Mucosa of rectum (tissue), 2 donors: ENCODE measurements at regions not wholly inside any gene's neighbourhood (a gene's known extent, or its start where the extent isn't known, plus 50 kb on each side); places are given as distances from the start of the nearest gene placed in this dataset.

Experiments
- H3K27ac ChIP-seq, 2 donors: one replicate each; pipeline ENCODE4 v1.7.0; 2013; ENCODE audit warnings: inconsistent platforms in 2 of 2, low read depth in 2 of 2, low read length in 2 of 2
- H3K27me3 ChIP-seq, 2 donors: one replicate each; pipeline ENCODE4 v1.7.0; 2013; ENCODE audit warnings: low read length in 2 of 2; ENCODE audit not compliant: control insufficient read depth in 2 of 2, insufficient read depth in 2 of 2
- H3K36me3 ChIP-seq, 2 donors: one replicate each; pipeline ENCODE4 v1.7.0; 2013; ENCODE audit warnings: low read length in 2 of 2; ENCODE audit not compliant: control insufficient read depth in 2 of 2, insufficient read depth in 2 of 2
- H3K4me1 ChIP-seq, 2 donors: one replicate each; pipeline ENCODE4 v1.7.0; 2013; ENCODE audit warnings: low read length in 2 of 2, mild to moderate bottlenecking in 1 of 2; ENCODE audit not compliant: control insufficient read depth in 2 of 2, insufficient read depth in 2 of 2
- H3K4me3 ChIP-seq, 2 donors: one replicate each; pipeline ENCODE4 v1.7.0; 2013; ENCODE audit warnings: low read length in 2 of 2
- H3K9ac ChIP-seq, 2 donors: one replicate each; pipeline ENCODE4 v1.7.0; 2013; ENCODE audit warnings: low read length in 2 of 2, low read depth in 1 of 2, mild to moderate bottlenecking in 1 of 2
- H3K9me3 ChIP-seq, 2 donors: one replicate each; pipeline ENCODE4 v1.7.0; 2013; ENCODE audit warnings: low read length in 2 of 2; ENCODE audit not compliant: control insufficient read depth in 2 of 2
- donor health status: healthy.
- donor health status: Normal muscosa, but diverticular disease.

DNA sequence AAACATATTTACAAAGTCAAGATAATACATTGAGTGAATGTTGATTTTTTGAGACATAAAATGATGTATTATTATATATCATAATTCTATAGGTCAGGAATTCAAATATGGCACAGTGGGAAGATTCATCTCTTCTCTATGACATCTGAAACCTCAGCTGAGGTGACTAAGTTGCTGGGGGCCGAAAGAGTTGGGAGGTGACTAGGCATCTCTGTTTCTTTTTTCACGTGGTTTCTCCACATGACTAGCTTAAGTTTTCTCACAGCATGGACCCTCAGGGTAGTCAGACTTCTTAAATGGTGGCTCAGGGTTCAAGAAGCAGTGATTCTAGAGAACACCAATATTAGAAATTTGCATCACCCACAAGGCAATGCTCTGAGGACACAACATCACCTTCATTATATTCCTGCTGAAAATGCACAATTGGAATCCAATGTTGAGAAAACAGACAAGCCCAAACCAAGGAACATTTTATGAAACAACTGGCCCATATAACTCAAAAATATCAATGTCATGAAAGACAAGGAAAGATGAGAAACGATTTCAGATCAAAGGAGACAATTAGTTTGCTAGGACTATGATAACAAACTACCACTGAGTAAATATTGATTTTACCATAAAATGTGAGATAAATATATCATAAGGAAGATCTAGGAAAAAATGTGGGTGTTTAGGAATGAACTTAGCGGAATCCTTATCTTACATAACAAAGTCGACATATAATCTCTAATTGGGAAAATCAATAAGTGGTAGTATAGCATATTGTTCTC, 273.3 kb upstream of the IRAK1BP1 start:
- Histone ChIP-seq H3K27me3 (no peaks in the 10 kb centered on the region), H3K36me3 (no peaks in the 10 kb centered on the region), H3K4me1 (no peaks in the 10 kb centered on the region), H3K9me3 (no peaks in the 10 kb centered on the region), H3K4me3 (no peak overlapping the region), H3K27ac (no peak overlapping the region), H3K9ac (no peak overlapping the region)

DNA sequence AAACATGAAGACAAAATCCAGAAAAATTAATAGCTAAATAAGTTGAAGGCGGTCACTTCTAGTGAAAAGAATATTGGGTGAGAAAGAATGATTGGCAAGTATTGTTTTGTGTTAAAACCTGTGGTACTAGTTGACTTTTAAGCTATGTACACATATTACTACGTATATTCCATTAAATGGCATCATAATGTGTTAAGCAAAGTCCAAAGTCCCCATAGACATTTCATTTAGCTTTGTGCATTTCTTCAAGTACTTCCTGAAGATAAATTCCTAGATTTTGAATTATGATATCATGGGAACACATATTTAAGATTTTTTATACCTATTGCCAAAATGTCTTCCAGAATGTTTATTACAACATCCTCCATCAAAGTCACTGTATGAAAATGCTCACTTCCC, 272.7 kb upstream of the IRAK1BP1 start:
- H3K36me3 ChIP-seq, result no peaks in the 10 kb centered on the region
- H3K9ac ChIP-seq, result no peak overlapping the region
- no peaks in the 10 kb centered on the region for H3K4me1 ChIP-seq
- H3K9me3 ChIP-seq, result no peaks in the 10 kb centered on the region
- H3K4me3 ChIP-seq, result no peak overlapping the region
- H3K27ac ChIP-seq, result no peak overlapping the region
- H3K27me3 ChIP-seq, result no peaks in the 10 kb centered on the region

- Histone ChIP-seq H3K36me3 (no peaks in the 10 kb centered on the region), H3K9ac (no peak overlapping the region), H3K27me3 (no peaks in the 10 kb centered on the region), H3K27ac (no peak overlapping the region), H3K4me1 (no peaks in the 10 kb centered on the region), H3K4me3 (no peak overlapping the region), H3K9me3 (no peaks in the 10 kb centered on the region)
Measured at GRCh38 chr6:78597966-78598365, 269.4 kb upstream of the IRAK1BP1 start.

GRCh38 chr6:78598966-78599365, 268.4 kb upstream of the IRAK1BP1 start:
- Histone ChIP-seq H3K9ac (no peak overlapping the region), H3K27ac (no peak overlapping the region), H3K9me3 (no peaks in the 10 kb centered on the region), H3K4me3 (no peak overlapping the region), H3K27me3 (no peaks in the 10 kb centered on the region), H3K36me3 (no peaks in the 10 kb centered on the region), H3K4me1 (no peaks in the 10 kb centered on the region)

DNA sequence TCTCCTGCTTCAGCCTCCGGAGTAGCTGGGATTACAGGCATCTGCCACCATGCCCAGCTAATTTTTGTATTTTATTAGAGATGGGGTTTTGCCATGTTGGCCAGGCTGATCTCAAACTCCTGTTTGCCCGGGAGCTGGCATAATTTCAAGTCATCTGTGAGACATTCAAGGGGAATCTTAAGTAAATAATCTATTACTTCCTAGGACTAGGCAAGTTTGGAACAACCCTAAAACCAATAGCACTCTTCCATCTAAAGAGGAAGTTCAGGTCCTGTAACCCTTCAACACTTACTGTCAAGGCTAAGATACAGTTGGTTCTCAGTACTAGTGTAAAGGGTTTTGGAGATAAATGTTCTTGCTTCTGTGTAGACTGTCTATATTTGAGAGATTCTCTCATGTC, 267.8 kb upstream of the IRAK1BP1 start:
- Histone ChIP-seq H3K4me3 (no peak overlapping the region), H3K9me3 (no peaks in the 10 kb centered on the region), H3K4me1 (no peaks in the 10 kb centered on the region), H3K27ac (no peak overlapping the region), H3K9ac (no peak overlapping the region), H3K27me3 (no peaks in the 10 kb centered on the region), H3K36me3 (no peaks in the 10 kb centered on the region)

GRCh38 chr6:78605909-78606446, 261.4 kb upstream of the IRAK1BP1 start:
- Histone ChIP-seq H3K36me3 (no peaks in the 10 kb centered on the region), H3K9me3 (no peaks in the 10 kb centered on the region), H3K27ac (no peak overlapping the region), H3K27me3 (no peaks in the 10 kb centered on the region), H3K9ac (no peak overlapping the region), H3K4me3 (no peak overlapping the region), H3K4me1 (no peaks in the 10 kb centered on the region)

- Histone ChIP-seq H3K27ac (no peak overlapping the region), H3K4me3 (no peak overlapping the region), H3K9ac (no peak overlapping the region), H3K36me3 (no peaks in the 10 kb centered on the region), H3K4me1 (no peaks in the 10 kb centered on the region), H3K27me3 (no peaks in the 10 kb centered on the region), H3K9me3 (no peaks in the 10 kb centered on the region)
Measured at GRCh38 chr6:78607189-78607588, 260.2 kb upstream of the IRAK1BP1 start.

- no peak overlapping the region for H3K9ac ChIP-seq
- no peak overlapping the region for H3K4me3 ChIP-seq
- H3K27me3 ChIP-seq, result no peaks in the 10 kb centered on the region
- no peak overlapping the region for H3K27ac ChIP-seq
- H3K9me3 ChIP-seq, result no peaks in the 10 kb centered on the region
- H3K4me1 ChIP-seq, result no peaks in the 10 kb centered on the region
- H3K36me3 ChIP-seq, result no peaks in the 10 kb centered on the region
Measured at GRCh38 chr6:78611102-78611620, 256.2 kb upstream of the IRAK1BP1 start.

- no peak overlapping the region for H3K9ac ChIP-seq
- no peaks in the 10 kb centered on the region for H3K36me3 ChIP-seq
- H3K27ac ChIP-seq, result no peak overlapping the region
- H3K4me3 ChIP-seq, result no peak overlapping the region
- H3K27me3 ChIP-seq, result no peaks in the 10 kb centered on the region
- H3K4me1 ChIP-seq, result no peaks in the 10 kb centered on the region
- H3K9me3 ChIP-seq, result no peaks in the 10 kb centered on the region
Measured at GRCh38 chr6:78611886-78612480, 255.4 kb upstream of the IRAK1BP1 start.

- Histone ChIP-seq H3K27ac (no peak overlapping the region), H3K4me1 (no peaks in the 10 kb centered on the region), H3K9me3 (no peaks in the 10 kb centered on the region), H3K36me3 (no peaks in the 10 kb centered on the region), H3K27me3 (no peaks in the 10 kb centered on the region), H3K9ac (no peak overlapping the region), H3K4me3 (no peak overlapping the region)
Measured at GRCh38 chr6:78614961-78615360, 252.4 kb upstream of the IRAK1BP1 start.
